GM12878 (cell line): ENCODE measurements at regions not wholly inside any gene's neighbourhood (a gene's known extent, or its start where the extent isn't known, plus 50 kb on each side); places are given as distances from the start of the nearest gene placed in this dataset.

Experiments used
- ATAC-seq: fragments of 200-7000 bp; cut with Tn5 transposase; 3 replicates; pipeline ENCODE4 v1.9.1; 2020; ENCODE audit warnings: mild to moderate bottlenecking, moderate library complexity
- BruUV-seq: library from RNA; stranded (reverse); fragments of 400-500 nt; replicated peaks from 2 replicates; lab custom pipeline; 2021; lab: Mats Ljungman, UMichigan
- CTCF ChIA-PET: fragments of 300-600 bp; sonication (Branson Sonifier 250); formaldehyde crosslinking; extraction: SDS; loops from one replicate; lab custom pipeline; 2021; ENCODE audit warnings: inconsistent platforms; lab: Yijun Ruan, JAX
- POLR2A ChIA-PET: fragments of 350-600 bp; formaldehyde crosslinking; extraction: SDS; loops from one replicate; lab custom pipeline; 2021; ENCODE audit warnings: inconsistent platforms; lab: Charles Lee
- RAD21 ChIA-PET: fragments of 300-600 bp; sonication (Branson Sonifier 250); formaldehyde crosslinking; loops from one replicate; lab custom pipeline; 2023; ENCODE audit warnings: antibody characterized with exemption; ENCODE audit not compliant: unreplicated experiment; lab: Charles Lee
- SMC1A ChIA-PET: fragments of 300-600 bp; sonication (Branson Sonifier 250); formaldehyde crosslinking; loops from one replicate; lab custom pipeline; 2023; ENCODE audit not compliant: unreplicated experiment, uncharacterized antibody; lab: Charles Lee
- DNase-seq: peaks from one replicate; pipeline ENCODE4 v3.0.0-alpha.2; 2011; ENCODE audit warnings: low read depth, low spot score
- FAIRE-seq: peaks from 3 replicates; lab custom pipeline; 2011; peaks lifted over from hg19 to GRCh38; lab: Jason Lieb, UNC
- H2AFZ ChIP-seq: 2 replicates; pipeline ENCODE4 v1.6.0; 2011; ENCODE audit warnings: low read depth, low read length, control low read depth; ENCODE audit not compliant: control insufficient read depth
- H3K27ac ChIP-seq: 2 replicates; pipeline ENCODE4 v1.5.1; 2011; ENCODE audit warnings: control low read depth; ENCODE audit not compliant: control insufficient read depth, insufficient read depth
- H3K27me3 ChIP-seq, 2 experiments: replicated peaks in 1 of 2; 2 replicates each; pipeline versions ENCODE4 v1.6.0 to v1.6.1; 2011; ENCODE audit warnings: low read length in 1 of 2; ENCODE audit not compliant: control insufficient read depth in 2 of 2, insufficient read depth in 2 of 2
- H3K36me3 ChIP-seq, 2 experiments: 2 replicates each; pipeline ENCODE4 v1.5.1; 2011; ENCODE audit warnings: low read length in 1 of 2; ENCODE audit not compliant: control insufficient read depth in 2 of 2, insufficient read depth in 2 of 2
- H3K4me1 ChIP-seq: 2 replicates; pipeline ENCODE4 v1.6.1; 2011; ENCODE audit warnings: mild to moderate bottlenecking, low read length, moderate library complexity, mixed read lengths; ENCODE audit not compliant: control insufficient read depth, insufficient read depth
- H3K4me2 ChIP-seq: 2 replicates; pipeline ENCODE4 v1.6.0; 2011; ENCODE audit warnings: control low read depth; ENCODE audit not compliant: control insufficient read depth, insufficient read depth
- H3K4me3 ChIP-seq: fragments of 200-600 bp; sonication (generic); 2 replicates; pipeline ENCODE4 v1.5.1; 2016
- H3K79me2 ChIP-seq: 2 replicates; pipeline ENCODE4 v1.6.0; 2011; ENCODE audit warnings: low read length; ENCODE audit not compliant: control insufficient read depth, insufficient read depth
- H3K9ac ChIP-seq: 2 replicates; pipeline ENCODE4 v1.8.0; 2011; ENCODE audit warnings: low read length, control low read depth, mixed read lengths; ENCODE audit not compliant: control insufficient read depth, insufficient read depth
- H3K9me3 ChIP-seq: replicated peaks from 3 replicates; pipeline ENCODE4 v1.5.1; 2011; ENCODE audit warnings: mild to moderate bottlenecking, low read length; ENCODE audit not compliant: control insufficient read depth, insufficient read depth
- H4K20me1 ChIP-seq: 2 replicates; pipeline ENCODE4 v1.6.0; 2011; ENCODE audit not compliant: control insufficient read depth, insufficient read depth
- CEBPZ ChIP-seq: fragments of 150-350 bp; IDR thresholded peaks from 2 replicates; pipeline ENCODE4 v1.6.1; 2016; ENCODE audit warnings: low read depth, low read length
- CREM ChIP-seq: IDR thresholded peaks from 2 replicates; pipeline ENCODE4 v1.6.1; 2014; ENCODE audit warnings: antibody characterized with exemption, low read depth
- MYB ChIP-seq: fragments of 150-350 bp; IDR thresholded peaks from 2 replicates; pipeline ENCODE4 v1.6.1; 2014; ENCODE audit warnings: mild to moderate bottlenecking, low read depth, low read length, borderline replicate concordance
- MYC ChIP-seq: IDR thresholded peaks from 2 replicates; pipeline ENCODE4 v1.6.1; 2011; ENCODE audit warnings: mild to moderate bottlenecking, low read length, moderate library complexity, inconsistent platforms; ENCODE audit not compliant: insufficient read depth, insufficient replicate concordance, insufficient read length, severe bottlenecking
- NFXL1 ChIP-seq: fragments of 450-650 bp; IDR thresholded peaks from 2 replicates; pipeline ENCODE4 v1.6.1; 2017; ENCODE audit warnings: antibody characterized with exemption, mild to moderate bottlenecking, borderline replicate concordance
- POU2F2 ChIP-seq: IDR thresholded peaks from 3 replicates; pipeline ENCODE4 v1.6.1; 2011; ENCODE audit warnings: low read depth, mild to moderate bottlenecking, low read length, borderline replicate concordance
- ZNF24 ChIP-seq: fragments of 450-650 bp; IDR thresholded peaks from 2 replicates; pipeline ENCODE4 v1.6.1; 2017; ENCODE audit warnings: antibody characterized with exemption, mild to moderate bottlenecking
- WGBS: methylation state at CpG from one replicate; pipeline ENCODE4 v1.1.6; 2016; ENCODE audit warnings: low lambda C conversion rate; ENCODE audit not compliant: insufficient replicate concordance, insufficient coverage; ENCODE audit errors: missing lambda C conversion rate; 5-methylcytosine and 5-hydroxymethylcytosine counted together
- in situ Hi-C: fragments of 300-500 bp; cut with MboI; formaldehyde crosslinking; loops from 9 replicates; pipeline ENCODE4 v1.14.3; 2018; ENCODE audit warnings: mixed read lengths
- intact Hi-C: fragments of 100-400 bp; cut with micrococcal nuclease; formaldehyde crosslinking; loops from one replicate; pipeline ENCODE4 v1.14.2; 2022; ENCODE audit not compliant: unreplicated experiment

- POLR2A ChIA-PET, result no interaction called here
- TF ChIP-seq CREM (no peak), CEBPZ (no peak), ZNF24 (no peak), MYC (no peak), POU2F2 (no peak), MYB (no peak), NFXL1 (no peak)
- no peak overlapping the region for H3K4me3 ChIP-seq
- H3K79me2 ChIP-seq, result no peaks in the 10 kb centered on the region
- WGBS, result 50% methylated on average over 2 of the region's 2 CpGs
- H3K9me3 ChIP-seq, result no peaks in the 10 kb centered on the region
- CTCF ChIA-PET, result no interaction called here
- no TSS peak for BruUV-seq
- FAIRE-seq, result no peak
- SMC1A ChIA-PET, result no interaction called here
- no peak overlapping the region for H3K4me2 ChIP-seq
- no peak for ATAC-seq
- H3K9ac ChIP-seq, result no peak overlapping the region
- intact Hi-C loops, result no loop called here
- in situ Hi-C loops, result no loop called here
- no peaks in the 10 kb centered on the region for H3K36me3 ChIP-seq
- no peak overlapping the region for H3K27ac ChIP-seq
- no peaks in the 10 kb centered on the region for H4K20me1 ChIP-seq
- no peak for DNase-seq
- no peaks in the 10 kb centered on the region for H3K27me3 ChIP-seq
- H3K4me1 ChIP-seq, result no peaks in the 10 kb centered on the region
- RAD21 ChIA-PET, result no interaction called here
- no peak overlapping the region for H2AFZ ChIP-seq
Measured at GRCh38 chr14:71221119-71221518, 313.9 kb downstream of the PCNX1 start.
